ENCODE measurements at regions not wholly inside any gene's neighbourhood (a gene's known extent, or its start where the extent isn't known, plus 50 kb on each side); places are given as distances from the start of the nearest gene placed in this dataset.

DNA sequence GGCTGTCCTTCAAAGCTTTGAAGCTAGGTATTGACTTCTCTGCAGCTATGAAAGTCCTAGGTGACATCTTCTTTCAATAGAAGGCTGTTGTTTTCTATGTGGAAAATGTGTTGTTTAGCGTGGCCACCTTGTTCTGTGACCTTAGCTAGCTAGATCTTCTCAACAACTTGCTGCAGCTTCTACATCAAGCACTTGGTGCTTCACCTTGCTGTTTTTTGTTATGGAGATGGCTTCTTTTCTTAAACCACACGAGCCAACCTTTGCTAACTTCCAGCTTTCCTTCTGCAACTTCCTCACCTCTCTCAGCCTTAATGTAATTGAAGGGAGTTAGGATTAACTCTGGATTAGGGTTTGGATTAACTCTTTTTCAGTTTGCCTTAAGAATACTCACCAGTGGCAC, 128.6 kb upstream of the MMS22L start:
- no peaks in the 10 kb centered on the region for H3K36me3 ChIP-seq (ENCODE audit: insufficient read depth, low read length)
- peaks cover 19% of the 10 kb centered on the region; the same call in 1 of the 2 replicates for H3K27me3 ChIP-seq (ENCODE audit: insufficient read depth, low read length)
- no peak overlapping the region for H3K4me3 ChIP-seq (ENCODE audit: low read depth, low read length)
- H3K27ac ChIP-seq (ENCODE audit: low read depth, low read length), result no peak overlapping the region
- H3K79me2 ChIP-seq (ENCODE audit: control insufficient read depth, insufficient read depth, low read length, unreplicated experiment), result no peaks in the 10 kb centered on the region
- no peak overlapping the region for H2AFZ ChIP-seq (ENCODE audit: low read length, unreplicated experiment)
- no peaks in the 10 kb centered on the region for H3K4me1 ChIP-seq (ENCODE audit: control insufficient read depth, insufficient read depth, low read length, unreplicated experiment)

DNA sequence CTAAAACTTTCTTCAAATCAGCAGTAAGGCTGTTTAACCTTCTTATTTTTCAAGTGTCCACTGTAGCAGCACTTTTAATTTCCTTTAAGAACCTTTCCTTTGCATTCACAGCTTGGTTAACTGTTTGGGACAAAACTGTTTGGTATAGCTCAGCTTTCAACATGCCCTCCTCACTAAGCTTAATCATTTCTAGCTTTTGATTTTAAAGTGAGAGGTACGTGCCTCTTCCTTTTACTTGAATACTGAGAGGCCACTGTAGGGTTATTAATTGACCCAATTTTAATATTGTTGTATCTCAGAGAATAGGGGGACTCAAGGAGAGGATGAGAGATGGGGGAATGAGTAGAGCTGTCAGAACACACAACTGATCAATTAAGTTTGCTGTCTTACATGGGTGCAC, 129.5 kb upstream of the MMS22L start:
- no peak overlapping the region for H3K27ac ChIP-seq (ENCODE audit: low read depth, low read length)
- no peaks in the 10 kb centered on the region for H3K36me3 ChIP-seq (ENCODE audit: insufficient read depth, low read length)
- H2AFZ ChIP-seq (ENCODE audit: low read length, unreplicated experiment), result no peak overlapping the region
- H3K4me3 ChIP-seq (ENCODE audit: low read depth, low read length), result no peak overlapping the region
- H3K4me1 ChIP-seq (ENCODE audit: control insufficient read depth, insufficient read depth, low read length, unreplicated experiment), result no peaks in the 10 kb centered on the region
- H3K79me2 ChIP-seq (ENCODE audit: control insufficient read depth, insufficient read depth, low read length, unreplicated experiment), result no peaks in the 10 kb centered on the region
- H3K27me3 ChIP-seq (ENCODE audit: insufficient read depth, low read length), result peaks cover 14% of the 10 kb centered on the region; the same call in 1 of the 2 replicates

DNA sequence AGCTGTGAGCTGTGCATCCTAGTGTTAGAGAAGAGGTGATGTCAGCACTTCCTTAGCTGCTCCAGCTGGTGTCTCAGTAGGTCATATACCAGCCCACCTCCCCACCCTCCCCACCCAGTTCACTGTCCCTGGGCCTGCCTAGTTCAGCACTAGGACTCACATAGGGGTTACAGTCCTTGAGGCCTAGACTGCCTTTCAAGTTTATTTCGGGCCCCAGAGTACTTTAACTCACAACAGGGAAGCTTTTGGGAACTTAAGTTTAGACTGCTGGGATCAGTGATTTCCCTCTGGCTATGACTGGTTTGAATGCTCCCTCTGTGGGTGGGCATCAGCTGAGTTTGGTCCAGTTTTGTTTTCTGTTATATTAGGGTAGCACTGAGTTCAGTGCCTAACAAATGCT, 139.2 kb upstream of the MMS22L start:
- H3K79me2 ChIP-seq (ENCODE audit: control insufficient read depth, insufficient read depth, low read length, unreplicated experiment), result no peaks in the 10 kb centered on the region
- no peaks in the 10 kb centered on the region for H3K4me1 ChIP-seq (ENCODE audit: control insufficient read depth, insufficient read depth, low read length, unreplicated experiment)
- H3K27ac ChIP-seq (ENCODE audit: low read depth, low read length), result no peak overlapping the region
- H3K4me3 ChIP-seq (ENCODE audit: low read depth, low read length), result no peak overlapping the region
- H3K36me3 ChIP-seq (ENCODE audit: insufficient read depth, low read length), result no peaks in the 10 kb centered on the region
- no peak overlapping the region for H2AFZ ChIP-seq (ENCODE audit: low read length, unreplicated experiment)
- H3K27me3 ChIP-seq (ENCODE audit: insufficient read depth, low read length), result peaks cover 9% of the 10 kb centered on the region

DNA sequence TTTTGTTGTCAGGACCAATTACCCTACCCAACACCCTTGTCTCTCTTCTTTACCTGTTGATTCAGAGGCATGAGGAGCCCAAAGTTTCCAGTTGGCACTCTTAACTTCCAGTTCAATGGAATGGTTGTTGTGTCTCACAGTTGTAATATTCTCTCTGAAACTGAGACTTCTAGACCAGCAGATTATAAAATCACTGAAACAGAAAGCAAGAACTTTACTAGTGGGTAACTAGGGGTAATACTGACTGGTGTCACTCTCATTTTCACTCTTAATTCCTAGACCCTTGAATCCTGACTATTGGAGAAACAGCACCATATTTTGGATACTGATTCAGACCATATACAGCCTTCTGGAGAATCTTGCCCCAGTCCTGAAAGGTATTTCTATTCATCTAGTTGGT, 140.2 kb upstream of the MMS22L start:
- Histone ChIP-seq H3K27me3 (ENCODE audit: insufficient read depth, low read length) (peaks cover 17% of the 10 kb centered on the region), H3K4me1 (ENCODE audit: control insufficient read depth, insufficient read depth, low read length, unreplicated experiment) (no peaks in the 10 kb centered on the region), H3K79me2 (ENCODE audit: control insufficient read depth, insufficient read depth, low read length, unreplicated experiment) (no peaks in the 10 kb centered on the region), H2AFZ (ENCODE audit: low read length, unreplicated experiment) (no peak overlapping the region), H3K4me3 (ENCODE audit: low read depth, low read length) (no peak overlapping the region), H3K36me3 (ENCODE audit: insufficient read depth, low read length) (no peaks in the 10 kb centered on the region), H3K27ac (ENCODE audit: low read depth, low read length) (no peak overlapping the region)

DNA sequence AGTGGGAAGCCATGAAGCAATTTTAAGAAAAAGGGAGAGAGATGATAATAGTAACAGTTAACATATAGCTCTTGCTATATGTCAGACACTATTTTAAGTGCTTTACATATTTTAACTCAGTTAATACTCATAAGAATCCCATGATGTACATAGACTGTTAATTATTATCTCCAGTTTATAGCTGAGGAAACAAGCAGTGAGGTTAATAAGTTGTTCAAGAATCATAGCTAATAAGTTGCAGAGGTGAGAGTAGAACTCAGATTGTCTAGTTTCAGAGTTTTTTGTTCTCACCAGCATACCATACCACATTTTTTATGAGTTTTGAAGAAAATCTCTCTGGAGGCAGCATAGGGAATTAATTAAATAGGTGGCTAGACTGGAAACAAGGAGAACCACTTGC, 144.6 kb upstream of the MMS22L start:
- Histone ChIP-seq H3K27me3 (ENCODE audit: insufficient read depth, low read length) (peaks cover 42% of the 10 kb centered on the region), H3K36me3 (ENCODE audit: insufficient read depth, low read length) (no peaks in the 10 kb centered on the region), H3K4me1 (ENCODE audit: control insufficient read depth, insufficient read depth, low read length, unreplicated experiment) (no peaks in the 10 kb centered on the region), H3K4me3 (ENCODE audit: low read depth, low read length) (no peak overlapping the region), H2AFZ (ENCODE audit: low read length, unreplicated experiment) (no peak overlapping the region), H3K79me2 (ENCODE audit: control insufficient read depth, insufficient read depth, low read length, unreplicated experiment) (no peaks in the 10 kb centered on the region), H3K27ac (ENCODE audit: low read depth, low read length) (no peak overlapping the region)

DNA sequence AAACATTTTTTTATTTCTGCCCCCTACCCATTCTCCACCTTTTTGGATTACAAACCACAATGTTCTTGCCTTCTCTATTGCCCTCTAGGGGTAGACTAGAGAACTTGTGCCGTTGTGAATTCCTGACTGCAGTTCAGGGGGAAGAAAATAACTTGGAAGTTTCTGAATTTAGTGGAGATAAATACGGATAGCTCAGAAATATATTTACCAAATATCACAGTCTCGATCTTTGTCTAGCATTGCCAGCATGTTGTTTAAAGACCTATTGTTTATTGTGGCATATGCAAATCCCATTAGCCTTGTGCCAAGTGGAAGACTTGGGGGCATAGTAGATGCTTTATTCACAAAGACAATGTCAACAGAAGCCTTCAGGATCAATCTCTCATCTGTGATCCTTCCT, 154.1 kb upstream of the MMS22L start:
- Histone ChIP-seq H2AFZ (ENCODE audit: low read length, unreplicated experiment) (no peak overlapping the region), H3K27me3 (ENCODE audit: insufficient read depth, low read length) (peaks cover 38% of the 10 kb centered on the region), H3K79me2 (ENCODE audit: control insufficient read depth, insufficient read depth, low read length, unreplicated experiment) (no peaks in the 10 kb centered on the region), H3K36me3 (ENCODE audit: insufficient read depth, low read length) (no peaks in the 10 kb centered on the region), H3K4me1 (ENCODE audit: control insufficient read depth, insufficient read depth, low read length, unreplicated experiment) (no peaks in the 10 kb centered on the region), H3K27ac (ENCODE audit: low read depth, low read length) (no peak overlapping the region), H3K4me3 (ENCODE audit: low read depth, low read length) (no peak overlapping the region)

DNA sequence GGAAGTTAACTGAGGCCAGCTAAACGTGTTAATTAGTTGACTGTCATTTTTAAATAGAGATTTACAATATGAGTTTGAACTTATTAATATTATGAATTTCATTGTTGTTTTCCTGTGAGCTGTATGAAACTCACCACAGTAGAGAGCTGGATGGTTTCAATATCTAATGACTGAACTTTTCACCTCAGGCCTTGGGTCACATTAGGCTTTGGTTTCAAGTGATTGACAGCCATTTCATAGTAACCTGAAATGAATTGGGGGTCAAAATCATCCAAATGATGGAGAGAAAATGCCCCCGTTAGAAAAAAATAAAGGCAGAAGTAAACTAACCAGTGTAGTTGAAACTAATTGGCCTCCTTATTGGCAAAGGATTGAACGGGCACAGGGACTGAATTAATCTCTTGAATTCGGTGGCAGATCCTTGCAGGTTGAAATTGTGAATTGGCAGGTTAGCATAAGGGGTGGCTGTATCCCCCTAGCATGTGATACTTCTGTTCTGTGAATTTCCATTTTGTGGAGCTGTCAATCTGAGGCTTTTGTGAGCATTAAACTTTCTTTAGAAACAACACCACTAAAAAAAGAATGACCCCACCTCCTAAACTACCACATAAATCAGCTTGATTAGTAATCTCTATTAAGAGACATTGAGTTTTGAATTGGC, 155.1 kb upstream of the MMS22L start:
- H2AFZ ChIP-seq (ENCODE audit: low read length, unreplicated experiment), result no peak overlapping the region
- H3K36me3 ChIP-seq (ENCODE audit: insufficient read depth, low read length), result no peaks in the 10 kb centered on the region
- H3K27ac ChIP-seq (ENCODE audit: low read depth, low read length), result no peak overlapping the region
- H3K27me3 ChIP-seq (ENCODE audit: insufficient read depth, low read length), result peaks cover 27% of the 10 kb centered on the region
- H3K4me3 ChIP-seq (ENCODE audit: low read depth, low read length), result no peak overlapping the region
- no peaks in the 10 kb centered on the region for H3K4me1 ChIP-seq (ENCODE audit: control insufficient read depth, insufficient read depth, low read length, unreplicated experiment)
- H3K79me2 ChIP-seq (ENCODE audit: control insufficient read depth, insufficient read depth, low read length, unreplicated experiment), result no peaks in the 10 kb centered on the region

DNA sequence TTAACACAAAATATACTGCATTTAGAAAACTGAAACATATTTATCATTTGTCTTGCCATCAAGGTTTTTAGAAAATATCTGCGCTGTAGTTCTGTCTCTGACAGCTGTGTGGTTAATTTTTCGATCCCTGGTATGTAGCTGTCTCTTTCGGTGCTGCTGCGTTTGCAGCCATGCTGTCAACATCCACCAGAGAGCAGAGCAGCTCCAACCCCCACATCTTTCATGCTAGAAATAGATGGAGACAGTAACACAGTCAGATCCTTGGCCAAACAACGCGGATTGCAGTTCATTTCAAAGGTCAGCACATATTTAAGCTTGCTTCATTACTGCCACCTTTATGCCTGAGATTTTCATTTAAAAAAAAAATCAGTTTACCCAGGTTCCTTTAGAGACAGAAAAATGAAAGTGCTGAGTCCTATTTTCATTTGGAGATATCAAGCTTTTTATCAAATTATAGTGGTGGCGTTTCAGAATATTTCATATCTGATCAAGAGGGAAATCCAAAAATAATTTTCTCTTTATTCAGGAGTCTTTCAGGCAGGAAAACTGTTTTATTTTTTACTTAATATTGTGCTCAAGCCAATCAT, 157.7 kb upstream of the MMS22L start:
- Histone ChIP-seq H2AFZ (ENCODE audit: low read length, unreplicated experiment) (peak overlapping the region; percentile 34), H3K27me3 (ENCODE audit: insufficient read depth, low read length) (peaks cover 4% of the 10 kb centered on the region; the same call in 1 of the 2 replicates), H3K4me1 (ENCODE audit: control insufficient read depth, insufficient read depth, low read length, unreplicated experiment) (no peaks in the 10 kb centered on the region), H3K27ac (ENCODE audit: low read depth, low read length) (no peak overlapping the region), H3K36me3 (ENCODE audit: insufficient read depth, low read length) (no peaks in the 10 kb centered on the region), H3K79me2 (ENCODE audit: control insufficient read depth, insufficient read depth, low read length, unreplicated experiment) (no peaks in the 10 kb centered on the region), H3K4me3 (ENCODE audit: low read depth, low read length) (peak overlapping the region; percentile 43)

DNA sequence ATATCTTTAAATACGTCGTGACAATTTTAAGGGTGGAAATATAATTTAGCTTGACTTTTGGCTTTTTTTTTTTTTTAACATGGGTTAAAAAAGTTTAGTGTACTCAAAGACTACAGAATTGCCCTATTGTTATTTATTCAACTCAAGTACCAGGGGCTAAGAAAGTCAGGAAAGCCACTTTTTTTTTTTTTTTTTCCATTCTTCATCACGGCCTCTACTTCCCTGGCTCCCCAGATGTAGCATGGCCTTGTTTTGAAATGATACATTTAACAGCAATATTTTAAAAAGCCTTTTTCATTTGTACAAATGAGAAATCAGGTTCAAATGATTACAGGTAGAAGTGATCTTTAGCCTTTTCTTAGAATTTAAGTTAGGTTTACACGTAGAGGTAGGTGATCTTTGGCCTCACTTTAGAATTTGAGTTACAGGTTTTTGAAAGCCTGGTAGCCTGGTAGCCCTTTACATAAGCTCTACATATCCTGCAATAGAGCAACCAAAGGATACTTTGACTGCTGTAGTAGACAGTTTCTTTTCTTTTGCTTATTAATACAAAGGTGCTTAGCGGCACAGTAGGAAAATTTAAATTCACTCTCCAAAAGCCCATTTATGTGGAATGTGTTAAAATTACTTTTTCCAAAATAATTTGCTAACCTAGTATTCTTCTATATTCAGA, 160.5 kb upstream of the MMS22L start:
- H3K79me2 ChIP-seq (ENCODE audit: control insufficient read depth, insufficient read depth, low read length, unreplicated experiment), result no peaks in the 10 kb centered on the region
- no peaks in the 10 kb centered on the region for H3K36me3 ChIP-seq (ENCODE audit: insufficient read depth, low read length)
- no peak overlapping the region for H3K27ac ChIP-seq (ENCODE audit: low read depth, low read length)
- H3K4me1 ChIP-seq (ENCODE audit: control insufficient read depth, insufficient read depth, low read length, unreplicated experiment), result no peaks in the 10 kb centered on the region
- no peak overlapping the region for H2AFZ ChIP-seq (ENCODE audit: low read length, unreplicated experiment)
- H3K4me3 ChIP-seq (ENCODE audit: low read depth, low read length), result no peak overlapping the region
- peaks cover 18% of the 10 kb centered on the region for H3K27me3 ChIP-seq (ENCODE audit: insufficient read depth, low read length)

DNA sequence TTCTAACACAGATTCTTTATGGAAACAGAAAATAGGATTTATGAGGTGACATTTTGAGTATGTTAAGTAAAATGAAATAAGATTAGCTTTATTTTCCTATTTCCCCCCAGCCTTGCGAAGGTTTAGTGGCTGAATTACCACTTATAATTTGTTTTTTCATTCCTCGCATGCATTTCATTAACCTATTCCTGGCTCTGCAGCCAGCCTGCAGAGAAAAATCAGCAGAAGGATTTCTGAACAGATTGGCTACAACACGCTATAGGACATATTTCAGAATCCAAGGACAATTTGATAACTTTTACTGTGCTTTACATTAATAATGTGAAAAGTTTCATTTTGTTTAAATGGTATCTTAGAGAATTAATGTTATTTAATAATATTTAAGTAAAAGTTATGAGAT, 162.4 kb upstream of the MMS22L start:
- Histone ChIP-seq H3K27me3 (ENCODE audit: insufficient read depth, low read length) (peaks cover 23% of the 10 kb centered on the region), H3K79me2 (ENCODE audit: control insufficient read depth, insufficient read depth, low read length, unreplicated experiment) (no peaks in the 10 kb centered on the region), H3K4me1 (ENCODE audit: control insufficient read depth, insufficient read depth, low read length, unreplicated experiment) (no peaks in the 10 kb centered on the region), H3K36me3 (ENCODE audit: insufficient read depth, low read length) (no peaks in the 10 kb centered on the region), H3K4me3 (ENCODE audit: low read depth, low read length) (no peak overlapping the region), H3K27ac (ENCODE audit: low read depth, low read length) (no peak overlapping the region), H2AFZ (ENCODE audit: low read length, unreplicated experiment) (no peak overlapping the region)

DNA sequence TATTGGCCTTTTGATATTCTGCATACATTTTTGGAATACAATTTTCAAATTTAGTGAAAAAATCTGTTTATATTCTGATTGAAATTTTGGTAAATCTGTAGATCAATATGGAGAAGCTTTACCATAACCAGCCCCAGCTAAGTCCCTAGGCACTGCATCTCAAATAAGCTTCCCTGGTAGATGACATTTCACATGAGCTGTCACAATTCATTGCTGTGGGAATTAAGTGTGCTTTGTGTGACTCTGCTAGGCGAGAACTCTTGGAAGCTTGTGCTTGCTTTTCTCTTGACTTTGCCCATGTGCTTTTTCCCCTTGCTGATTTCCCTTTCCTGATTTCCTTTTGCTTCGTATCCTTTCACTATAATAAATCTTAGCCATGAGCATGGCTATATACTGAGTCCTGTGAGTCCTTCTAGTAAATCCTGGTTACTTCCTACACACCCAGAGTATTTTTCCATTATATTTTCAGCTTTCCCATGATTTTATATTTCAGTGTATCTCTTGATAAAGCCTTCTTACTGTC, 166.5 kb upstream of the MMS22L start:
- H2AFZ ChIP-seq (ENCODE audit: low read length, unreplicated experiment), result no peak overlapping the region
- H3K36me3 ChIP-seq (ENCODE audit: insufficient read depth, low read length), result no peaks in the 10 kb centered on the region
- peaks cover 28% of the 10 kb centered on the region for H3K27me3 ChIP-seq (ENCODE audit: insufficient read depth, low read length)
- no peaks in the 10 kb centered on the region for H3K4me1 ChIP-seq (ENCODE audit: control insufficient read depth, insufficient read depth, low read length, unreplicated experiment)
- H3K79me2 ChIP-seq (ENCODE audit: control insufficient read depth, insufficient read depth, low read length, unreplicated experiment), result no peaks in the 10 kb centered on the region
- H3K4me3 ChIP-seq (ENCODE audit: low read depth, low read length), result no peak overlapping the region
- no peak overlapping the region for H3K27ac ChIP-seq (ENCODE audit: low read depth, low read length)

Data from ACC112 (cell line).